Fibroblast of mammary gland (primary cell): ENCODE measurements at regions not wholly inside any gene's neighbourhood (a gene's known extent, or its start where the extent isn't known, plus 50 kb on each side); places are given as distances from the start of the nearest gene placed in this dataset.
A peak's percentile ranks its signal among the peaks of the same experiment; 100 is the strongest.
"Not testable (repeated sequence)": the region's sequence is repeated elsewhere in the genome, so short reads cannot be mapped to it uniquely, and the experiment has no call there.

ENCODE experiments used
- DNase-seq: peaks from one replicate; pipeline ENCODE4 v3.0.0-alpha.2; 2010; ENCODE audit warnings: low read depth
- H3K4me3 ChIP-seq: 2 replicates; pipeline ENCODE4 v1.5.1; 2011; ENCODE audit warnings: low read depth, mild to moderate bottlenecking, low read length, moderate library complexity; ENCODE audit not compliant: control insufficient read depth
- TF ChIP-seq, protein P1 (sequence below): conservative IDR thresholded peaks from 2 replicates; pipeline ENCODE4 v1.5.1; 2011; ENCODE audit warnings: low read depth, low read length, inconsistent platforms; ENCODE audit not compliant: control insufficient read depth, insufficient read depth

DNA sequence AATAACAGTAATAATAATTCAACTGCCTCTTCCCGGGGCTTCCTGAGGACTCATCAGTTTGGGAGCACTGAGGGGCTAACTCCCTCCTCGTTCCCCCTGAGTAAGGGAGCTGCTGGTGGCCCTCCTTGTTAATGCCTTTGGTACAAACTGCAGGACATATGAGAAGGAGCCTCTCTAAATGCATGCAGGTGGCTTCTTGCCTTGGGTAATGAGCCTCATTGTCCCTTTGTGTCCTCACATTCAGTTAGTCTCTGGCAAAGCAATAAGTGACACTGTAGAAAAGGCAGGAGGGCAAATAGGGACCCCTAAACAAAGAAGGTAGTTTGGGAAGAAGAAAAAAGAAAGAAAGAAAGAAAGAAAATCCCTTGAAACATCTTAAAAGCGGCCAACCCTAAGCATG, 95.4 kb upstream of the ERCC6L2 start:
- TF ChIP-seq, protein P1, sequence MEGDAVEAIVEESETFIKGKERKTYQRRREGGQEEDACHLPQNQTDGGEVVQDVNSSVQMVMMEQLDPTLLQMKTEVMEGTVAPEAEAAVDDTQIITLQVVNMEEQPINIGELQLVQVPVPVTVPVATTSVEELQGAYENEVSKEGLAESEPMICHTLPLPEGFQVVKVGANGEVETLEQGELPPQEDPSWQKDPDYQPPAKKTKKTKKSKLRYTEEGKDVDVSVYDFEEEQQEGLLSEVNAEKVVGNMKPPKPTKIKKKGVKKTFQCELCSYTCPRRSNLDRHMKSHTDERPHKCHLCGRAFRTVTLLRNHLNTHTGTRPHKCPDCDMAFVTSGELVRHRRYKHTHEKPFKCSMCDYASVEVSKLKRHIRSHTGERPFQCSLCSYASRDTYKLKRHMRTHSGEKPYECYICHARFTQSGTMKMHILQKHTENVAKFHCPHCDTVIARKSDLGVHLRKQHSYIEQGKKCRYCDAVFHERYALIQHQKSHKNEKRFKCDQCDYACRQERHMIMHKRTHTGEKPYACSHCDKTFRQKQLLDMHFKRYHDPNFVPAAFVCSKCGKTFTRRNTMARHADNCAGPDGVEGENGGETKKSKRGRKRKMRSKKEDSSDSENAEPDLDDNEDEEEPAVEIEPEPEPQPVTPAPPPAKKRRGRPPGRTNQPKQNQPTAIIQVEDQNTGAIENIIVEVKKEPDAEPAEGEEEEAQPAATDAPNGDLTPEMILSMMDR = no peak
- no peak for DNase-seq
- H3K4me3 ChIP-seq = no peak overlapping the region

DNA sequence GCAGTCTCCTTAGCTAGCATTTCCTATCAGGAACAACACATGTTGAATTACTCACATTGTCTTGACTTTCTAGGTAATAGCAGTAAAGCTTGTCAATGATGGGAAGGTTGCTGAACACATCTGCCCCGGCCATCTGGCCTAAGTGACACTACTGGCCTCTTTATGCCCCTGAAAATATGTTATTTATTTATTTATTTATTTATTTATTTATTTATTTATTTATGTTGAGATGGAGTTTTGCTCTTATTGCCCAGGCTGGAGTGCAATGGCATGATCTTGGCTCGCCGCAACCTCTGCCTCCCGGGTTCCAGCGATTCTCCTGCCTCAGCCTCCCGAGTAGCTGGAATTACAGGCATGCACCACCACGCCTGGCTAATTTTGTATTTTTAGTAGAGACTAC, 95.9 kb upstream of the ERCC6L2 start:
- not testable (repeated sequence) for H3K4me3 ChIP-seq
- DNase-seq = peak; percentile 34

DNA sequence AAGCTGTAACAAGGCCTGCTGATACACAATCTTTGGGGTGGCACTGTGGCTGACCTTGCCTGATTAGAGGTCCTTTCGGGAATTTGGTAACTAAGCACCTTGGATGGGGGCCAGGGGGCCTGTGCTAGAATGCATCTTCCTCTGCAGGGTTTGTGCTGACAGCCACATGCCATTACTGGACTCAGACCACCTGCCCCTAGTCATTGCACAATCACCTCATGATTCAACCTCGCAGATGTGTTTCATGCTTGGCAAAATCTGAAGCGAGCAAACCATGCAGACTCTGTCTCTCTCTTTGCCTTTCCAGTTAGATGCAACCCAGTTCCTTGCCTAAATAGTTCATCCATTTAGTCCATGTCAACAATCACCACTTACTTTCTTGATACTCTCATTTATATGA, 96.5 kb upstream of the ERCC6L2 start:
- TF ChIP-seq, protein P1 = no peak
- no peak overlapping the region for H3K4me3 ChIP-seq
- peak; percentile 94 for DNase-seq

DNA sequence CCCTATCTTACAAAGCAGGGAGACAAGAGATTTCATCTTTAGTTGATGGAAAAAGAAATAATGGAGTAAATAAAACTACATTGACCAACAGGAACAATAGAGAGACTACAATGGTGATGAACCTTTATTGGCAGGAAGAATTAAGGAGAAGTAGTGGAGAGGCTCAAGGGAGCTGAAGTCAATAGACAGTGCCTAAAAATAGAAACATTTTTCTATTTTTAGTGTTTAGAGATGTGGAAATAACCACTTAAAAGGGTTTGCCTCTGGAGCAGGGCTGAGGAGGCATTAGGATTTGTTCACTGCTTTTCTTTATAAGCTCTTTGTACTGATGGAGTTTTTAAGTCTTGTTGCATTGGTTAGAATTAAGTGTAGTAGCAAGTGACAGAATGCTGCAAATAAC, 98.4 kb upstream of the ERCC6L2 start:
- TF ChIP-seq, protein P1 = no peak
- H3K4me3 ChIP-seq = no peak overlapping the region
- no peak for DNase-seq

DNA sequence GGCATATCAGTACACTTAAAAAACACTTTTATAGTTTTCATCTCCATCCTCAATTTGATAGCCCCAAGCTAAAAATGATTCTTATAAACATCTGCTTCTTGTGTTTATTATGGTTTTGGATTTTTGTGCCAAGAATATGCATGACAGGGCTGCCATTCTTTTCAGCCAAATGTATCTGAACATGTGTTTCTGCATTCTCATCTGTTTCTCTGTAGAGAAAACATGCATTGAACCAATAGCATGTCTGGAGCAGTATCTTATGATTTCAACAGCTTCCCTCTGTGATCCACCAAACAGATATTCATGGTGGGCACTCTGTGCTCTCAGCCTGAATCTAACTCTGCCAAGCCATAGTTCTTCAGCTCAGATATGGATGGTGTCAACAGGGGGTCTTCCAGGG, 99.3 kb upstream of the ERCC6L2 start:
- TF ChIP-seq, protein P1 = no peak
- peak; percentile 25 for DNase-seq
- H3K4me3 ChIP-seq = no peak overlapping the region

DNA sequence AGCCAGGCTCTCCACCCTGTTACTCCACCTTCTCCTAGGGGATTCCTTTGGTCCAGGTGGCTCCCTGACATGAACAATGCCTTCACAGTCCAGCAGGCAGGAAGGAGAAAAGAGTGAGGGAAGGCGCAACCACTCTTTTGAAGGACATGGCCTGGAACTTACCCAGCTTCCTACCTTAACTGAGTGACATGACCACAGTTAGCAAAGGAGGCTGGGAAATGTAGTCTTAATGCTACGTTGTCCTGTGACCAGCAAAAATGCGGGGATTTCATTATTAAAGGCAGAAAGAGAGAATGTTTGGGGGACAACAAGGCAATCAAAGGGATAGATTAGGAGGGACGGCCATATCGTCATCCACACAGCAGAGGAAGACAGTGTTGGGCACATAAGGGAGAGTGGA, 100.3 kb upstream of the ERCC6L2 start:
- H3K4me3 ChIP-seq = no peak overlapping the region
- DNase-seq = no peak
- TF ChIP-seq, protein P1 = no peak

DNA sequence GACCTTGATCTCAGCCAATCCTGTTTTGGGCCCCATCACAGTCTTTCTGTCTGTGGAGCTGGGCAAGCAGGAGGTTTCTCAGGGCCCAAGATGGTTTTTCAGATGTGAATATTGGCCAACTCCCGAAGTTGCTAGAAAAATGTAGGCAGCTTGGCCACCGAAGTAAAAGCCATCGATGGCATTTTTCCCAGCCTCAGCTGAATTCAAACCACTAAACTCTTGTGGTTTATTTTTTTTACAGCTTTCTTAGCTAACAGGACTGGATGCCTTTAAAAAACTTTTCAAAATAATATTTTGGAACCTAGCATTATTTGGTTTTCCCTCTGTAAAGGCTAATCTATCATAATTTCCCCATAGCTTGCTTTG, 102.5 kb upstream of the ERCC6L2 start:
- no peak for DNase-seq
- no peak overlapping the region for H3K4me3 ChIP-seq
- TF ChIP-seq, protein P1 = no peak
